Aorta (tissue), 5 donors: ENCODE measurements at regions not wholly inside any gene's neighbourhood (a gene's known extent, or its start where the extent isn't known, plus 50 kb on each side); places are given as distances from the start of the nearest gene placed in this dataset.

ENCODE experiments used
- ATAC-seq: fragments of 200-7000 bp; cut with Tn5 transposase; one replicate; pipeline ENCODE4 v1.9.1; 2022; ENCODE audit warnings: moderate library complexity; ENCODE audit not compliant: low FRiP score
- DNase-seq, 2 donors: peaks; one replicate each; pipeline ENCODE4 v3.0.0-alpha.2; 2020
- H3K27ac ChIP-seq, 2 donors: one replicate each; pipeline ENCODE4 v1.5.1; 2013; ENCODE audit warnings: low read length in 2 of 2, mild to moderate bottlenecking in 2 of 2, moderate library complexity in 2 of 2, control low read depth in 1 of 2, inconsistent platforms in 1 of 2, low read depth in 1 of 2
- H3K27me3 ChIP-seq, 2 donors: one replicate each; pipeline ENCODE4 v1.6.1; 2013; ENCODE audit warnings: control low read depth in 1 of 2, low read length in 1 of 2, mild to moderate bottlenecking in 1 of 2, moderate library complexity in 1 of 2; ENCODE audit not compliant: insufficient read depth in 2 of 2, control insufficient read depth in 1 of 2
- H3K36me3 ChIP-seq, 2 donors: one replicate each; pipeline ENCODE4 v1.6.1; 2013; ENCODE audit warnings: control low read depth in 1 of 2, low read length in 1 of 2, mild to moderate bottlenecking in 1 of 2; ENCODE audit not compliant: insufficient read depth in 2 of 2, control insufficient read depth in 1 of 2
- H3K4me1 ChIP-seq, 2 donors: one replicate each; pipeline ENCODE4 v1.6.1; 2013; ENCODE audit warnings: low read length in 2 of 2, control low read depth in 1 of 2, mild to moderate bottlenecking in 1 of 2, moderate library complexity in 1 of 2; ENCODE audit not compliant: insufficient read depth in 2 of 2, control insufficient read depth in 1 of 2
- H3K4me3 ChIP-seq, 2 donors: one replicate each; pipeline ENCODE4 v1.5.1; 2013; ENCODE audit warnings: low read length in 2 of 2, control low read depth in 1 of 2, mild to moderate bottlenecking in 1 of 2
- H3K9me3 ChIP-seq: one replicate; pipeline ENCODE4 v1.6.1; 2013; ENCODE audit warnings: mild to moderate bottlenecking, low read length; ENCODE audit not compliant: control insufficient read depth
- WGBS, 2 donors: extraction: QIAGEN DNeasy Blood & Tissue Kit; methylation state at CpG; one replicate each; pipeline ENCODE4 v1.1.7; 2013; 5-methylcytosine and 5-hydroxymethylcytosine counted together
- intact Hi-C, 2 donors: fragments of 100-400 bp; cut with DNase I; formaldehyde crosslinking; loops; one replicate each; pipeline versions ENCODE4 v1.14.2 to v1.15.0; 2022
- donor health status: healthy with polysubstance abuse.
- donor health status: Bipolar disorder and iron deficiency.
- donor health status: DM: no; HTN: no; CAD: no.
- donor health status: DM: no; HTN: no; CAD: no.
- donor health status: DM: yes; HTN: yes; CAD: no.

GRCh38 chr1:182147136-182147820 lies 85.8 kb upstream of the ZNF648 start:
- Histone ChIP-seq H3K9me3 (no peaks in the 10 kb centered on the region), H3K27ac (no peak overlapping the region), H3K4me3 (no peak overlapping the region), H3K27me3 (peaks cover 0 to 3% of the 10 kb centered on the region in 2 donors), H3K4me1 (no peaks in the 10 kb centered on the region), H3K36me3 (no peaks in the 10 kb centered on the region)
- intact Hi-C loops: no loop called here
- DNase-seq (peak in 1 of 2 donors; percentile 64), ATAC-seq (no peak)
- 91 to 93% methylated on average over 4 of the region's 4 CpGs for WGBS, 2 donors

GRCh38 chr1:182146286-182146685 lies 84.8 kb upstream of the ZNF648 start:
- WGBS, 2 donors: 89 to 94% methylated on average over 5 of the region's 5 CpGs
- no peaks in the 10 kb centered on the region for H3K36me3 ChIP-seq
- intact Hi-C loops: no loop called here
- no peak overlapping the region for H3K27ac ChIP-seq
- no peak for DNase-seq
- no peak for ATAC-seq
- H3K4me1 ChIP-seq: no peaks in the 10 kb centered on the region
- H3K9me3 ChIP-seq: no peaks in the 10 kb centered on the region
- peaks cover 0 to 3% of the 10 kb centered on the region in 2 donors for H3K27me3 ChIP-seq
- no peak overlapping the region for H3K4me3 ChIP-seq

GRCh38 chr1:182145441-182145840 lies 83.9 kb upstream of the ZNF648 start:
- 87 to 92% methylated on average over 5 of the region's 5 CpGs for WGBS, 2 donors
- intact Hi-C loops: no loop called here
- no peaks in the 10 kb centered on the region for H3K4me1 ChIP-seq
- H3K27ac ChIP-seq: no peak overlapping the region
- H3K27me3 ChIP-seq: peaks cover 0 to 3% of the 10 kb centered on the region in 2 donors
- ATAC-seq (no peak), DNase-seq (no peak)
- no peaks in the 10 kb centered on the region for H3K36me3 ChIP-seq
- H3K9me3 ChIP-seq: no peaks in the 10 kb centered on the region
- H3K4me3 ChIP-seq: no peak overlapping the region

- H3K27ac ChIP-seq: no peak overlapping the region
- no peaks in the 10 kb centered on the region for H3K36me3 ChIP-seq
- no peaks in the 10 kb centered on the region for H3K4me1 ChIP-seq
- H3K27me3 ChIP-seq: peaks cover 0 to 3% of the 10 kb centered on the region in 2 donors
- no peaks in the 10 kb centered on the region for H3K9me3 ChIP-seq
- 52 to 58% methylated on average over 3 of the region's 3 CpGs for WGBS, 2 donors
- ATAC-seq (no peak), DNase-seq (no peak)
- H3K4me3 ChIP-seq: no peak overlapping the region
- intact Hi-C loops: no loop called here
These were observed 83.1 kb upstream of the ZNF648 start for GRCh38 chr1:182144646-182145030.

- H3K27me3 ChIP-seq: peaks cover 0 to 3% of the 10 kb centered on the region in 2 donors
- ATAC-seq (peak; percentile 84), DNase-seq (peak; percentile 81 to 90)
- H3K9me3 ChIP-seq: no peaks in the 10 kb centered on the region
- no peaks in the 10 kb centered on the region for H3K36me3 ChIP-seq
- intact Hi-C loops: loop anchor here (1.0 to 2.0 kb wide), 3 partner anchors 59 to 253 kb away; no protein-coding TSS in a partner anchor
- peak overlapping the region; percentile 61 to 62 for H3K27ac ChIP-seq
- 37 to 38% methylated on average over 8 of the region's 8 CpGs for WGBS, 2 donors
- no peak overlapping the region for H3K4me3 ChIP-seq
- H3K4me1 ChIP-seq: no peaks in the 10 kb centered on the region
These were observed 82.5 kb upstream of the ZNF648 start for GRCh38 chr1:182143825-182144645.

- ATAC-seq (peak; percentile 88), DNase-seq (peak; percentile 95 to 98)
- Histone ChIP-seq H3K27ac (no peak overlapping the region), H3K27me3 (no peaks in the 10 kb centered on the region), H3K4me1 (no peaks in the 10 kb centered on the region), H3K9me3 (no peaks in the 10 kb centered on the region), H3K4me3 (no peak overlapping the region), H3K36me3 (no peaks in the 10 kb centered on the region)
- WGBS, 2 donors: 16 to 17% methylated on average over 11 of the region's 11 CpGs
- intact Hi-C loops: loop anchor here (1.0 to 2.0 kb wide), 3 partner anchors 58 to 254 kb away; no protein-coding TSS in a partner anchor
These were observed 81.7 kb upstream of the ZNF648 start for GRCh38 chr1:182143154-182143657.

GRCh38 chr1:182142621-182143020 lies 81.1 kb upstream of the ZNF648 start:
- intact Hi-C loops: loop anchor here (1.0 to 2.0 kb wide), 3 partner anchors 58 to 254 kb away; no protein-coding TSS in a partner anchor
- no peak for DNase-seq
- H3K36me3 ChIP-seq: no peaks in the 10 kb centered on the region
- no peaks in the 10 kb centered on the region for H3K27me3 ChIP-seq
- H3K9me3 ChIP-seq: no peaks in the 10 kb centered on the region
- H3K4me1 ChIP-seq: no peaks in the 10 kb centered on the region
- WGBS, 2 donors: 72 to 73% methylated on average over 4 of the region's 4 CpGs
- H3K27ac ChIP-seq: no peak overlapping the region
- ATAC-seq: no peak
- H3K4me3 ChIP-seq: no peak overlapping the region

GRCh38 chr1:182141040-182141439 lies 79.5 kb upstream of the ZNF648 start:
- no peak for DNase-seq
- Histone ChIP-seq H3K27ac (no peak overlapping the region), H3K9me3 (no peaks in the 10 kb centered on the region), H3K4me3 (no peak overlapping the region), H3K36me3 (no peaks in the 10 kb centered on the region), H3K4me1 (no peaks in the 10 kb centered on the region), H3K27me3 (no peaks in the 10 kb centered on the region)
- intact Hi-C loops: no loop called here
- no peak for ATAC-seq
